Adrenal gland (tissue), 5 donors: ENCODE measurements at regions not wholly inside any gene's neighbourhood (a gene's known extent, or its start where the extent isn't known, plus 50 kb on each side); places are given as distances from the start of the nearest gene placed in this dataset.

Source experiments
- POLR2A ChIP-seq, 2 donors: fragments of 450-650 bp; IDR thresholded peaks; one replicate each; pipeline ENCODE4 v1.6.1; 2017; ENCODE audit warnings: antibody characterized with exemption in 2 of 2, mild to moderate bottlenecking in 2 of 2, moderate library complexity in 1 of 2
- TF ChIP-seq, protein P1 (sequence below), 6 experiments: fragments of 450-650 bp in 4 of 6; fragments of 200-600 bp in 2 of 6; sonication (generic) in 1 of 6; IDR thresholded peaks; 1 replicate in 5 of 6; 2 replicates in 1 of 6; pipeline versions ENCODE4 v1.5.1 to v1.8.0; 2016 to 2021; ENCODE audit warnings: antibody characterized with exemption in 6 of 6, mild to moderate bottlenecking in 2 of 6, moderate library complexity in 1 of 6
- donor health status: DM: no; HTN: no; CAD: no.

- TF ChIP-seq, protein P1, sequence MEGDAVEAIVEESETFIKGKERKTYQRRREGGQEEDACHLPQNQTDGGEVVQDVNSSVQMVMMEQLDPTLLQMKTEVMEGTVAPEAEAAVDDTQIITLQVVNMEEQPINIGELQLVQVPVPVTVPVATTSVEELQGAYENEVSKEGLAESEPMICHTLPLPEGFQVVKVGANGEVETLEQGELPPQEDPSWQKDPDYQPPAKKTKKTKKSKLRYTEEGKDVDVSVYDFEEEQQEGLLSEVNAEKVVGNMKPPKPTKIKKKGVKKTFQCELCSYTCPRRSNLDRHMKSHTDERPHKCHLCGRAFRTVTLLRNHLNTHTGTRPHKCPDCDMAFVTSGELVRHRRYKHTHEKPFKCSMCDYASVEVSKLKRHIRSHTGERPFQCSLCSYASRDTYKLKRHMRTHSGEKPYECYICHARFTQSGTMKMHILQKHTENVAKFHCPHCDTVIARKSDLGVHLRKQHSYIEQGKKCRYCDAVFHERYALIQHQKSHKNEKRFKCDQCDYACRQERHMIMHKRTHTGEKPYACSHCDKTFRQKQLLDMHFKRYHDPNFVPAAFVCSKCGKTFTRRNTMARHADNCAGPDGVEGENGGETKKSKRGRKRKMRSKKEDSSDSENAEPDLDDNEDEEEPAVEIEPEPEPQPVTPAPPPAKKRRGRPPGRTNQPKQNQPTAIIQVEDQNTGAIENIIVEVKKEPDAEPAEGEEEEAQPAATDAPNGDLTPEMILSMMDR (IDR thresholded peaks at IDR 0.05) = no peak
- TF ChIP-seq POLR2A (IDR thresholded peaks at IDR 0.05) = no peak
Observed at GRCh38 chr3:31170932-31171670, 276.6 kb upstream of the GADL1 start.
